ENCODE measurements at regions not wholly inside any gene's neighbourhood (a gene's known extent, or its start where the extent isn't known, plus 50 kb on each side); places are given as distances from the start of the nearest gene placed in this dataset.
"Not testable (repeated sequence)": the region's sequence is repeated elsewhere in the genome, so short reads cannot be mapped to it uniquely, and the experiment has no call there.

GRCh38 chr11:54797906-54798305 is 91.3 kb downstream of the OR4A5 start:
- DNase-seq, result peak; percentile 11

DNA sequence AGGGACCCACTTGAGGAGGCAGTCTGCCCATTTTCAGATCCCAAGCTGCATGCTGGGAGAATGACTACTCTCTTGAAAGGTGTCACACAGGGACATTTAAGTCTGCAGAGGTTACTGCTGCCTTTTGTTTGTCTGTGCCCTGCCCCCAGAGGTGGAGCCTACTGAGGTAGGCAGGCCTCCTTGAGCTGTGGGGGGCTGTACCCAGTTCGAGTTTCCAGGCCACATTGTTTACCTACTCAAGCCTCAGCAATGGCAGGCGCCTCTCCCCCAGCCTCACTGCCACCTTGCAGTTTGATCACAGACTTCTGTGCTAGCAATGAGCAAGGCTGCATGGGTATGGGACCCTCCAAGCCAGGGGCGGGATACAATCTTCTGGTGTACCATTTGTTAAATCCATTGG is 126.0 kb downstream of the OR4A5 start:
- DNase-seq, result no peak

DNA sequence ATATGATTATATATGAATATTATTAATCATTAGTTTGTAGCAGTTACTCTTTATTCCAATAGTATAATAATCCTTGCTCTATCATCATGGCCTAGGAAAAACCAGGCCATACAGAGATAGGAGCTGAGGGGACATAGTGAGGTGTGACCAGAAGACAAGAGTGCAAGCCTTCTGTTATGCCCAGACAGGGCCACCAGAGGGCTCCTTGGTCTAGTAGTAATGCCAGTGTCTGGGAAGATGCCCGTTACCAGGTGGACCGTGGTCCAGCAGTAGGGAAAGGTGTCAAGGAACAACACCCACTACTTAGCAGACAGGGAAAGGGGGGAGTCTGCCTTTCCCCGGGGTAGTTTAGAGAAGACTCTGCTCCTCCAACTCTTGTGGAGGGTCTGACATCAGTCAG is 148.4 kb downstream of the OR4A5 start:
- not testable (repeated sequence) for DNase-seq
